Mesenchymal stem cell (in vitro differentiated cells and primary cell): ENCODE measurements at regions not wholly inside any gene's neighbourhood (a gene's known extent, or its start where the extent isn't known, plus 50 kb on each side); places are given as distances from the start of the nearest gene placed in this dataset.

Source experiments
- DNase-seq: peaks from one replicate; pipeline ENCODE4 v3.0.0-alpha.2; 2013
- H2AFZ ChIP-seq: one replicate; pipeline ENCODE4 v1.6.1; 2013; ENCODE audit warnings: low read depth, mild to moderate bottlenecking, control low read depth, inconsistent platforms, low read length, moderate library complexity
- H2AK5ac ChIP-seq: 2 replicates; pipeline ENCODE4 v1.6.1; 2013; ENCODE audit warnings: low read length, moderate library complexity, mild to moderate bottlenecking, inconsistent platforms; ENCODE audit not compliant: severe bottlenecking
- H2BK120ac ChIP-seq: one replicate; pipeline ENCODE4 v1.6.1; 2013; ENCODE audit warnings: low read depth, mild to moderate bottlenecking, inconsistent platforms, low read length, moderate library complexity
- H2BK12ac ChIP-seq, 2 experiments: one replicate each; pipeline ENCODE4 v1.6.1; 2013; ENCODE audit warnings: inconsistent platforms in 2 of 2, low read length in 2 of 2, mild to moderate bottlenecking in 2 of 2, moderate library complexity in 2 of 2, control low read depth in 1 of 2
- H2BK15ac ChIP-seq: one replicate; pipeline ENCODE4 v1.6.1; 2013; ENCODE audit warnings: mild to moderate bottlenecking, low read depth, inconsistent platforms; ENCODE audit not compliant: poor library complexity, severe bottlenecking
- H2BK5ac ChIP-seq: 2 replicates; pipeline ENCODE4 v1.6.1; 2013; ENCODE audit warnings: low read depth, mild to moderate bottlenecking, low read length, control low read depth, inconsistent platforms; ENCODE audit not compliant: poor library complexity, severe bottlenecking
- H3K14ac ChIP-seq, 2 experiments: one replicate each; pipeline ENCODE4 v1.6.1; 2013; ENCODE audit warnings: inconsistent platforms in 2 of 2, low read length in 2 of 2, control low read depth in 1 of 2, mild to moderate bottlenecking in 1 of 2, moderate library complexity in 1 of 2
- H3K18ac ChIP-seq, 2 experiments: one replicate each; pipeline ENCODE4 v1.6.1; 2013; ENCODE audit warnings: inconsistent platforms in 2 of 2, low read length in 2 of 2, control low read depth in 1 of 2, low read depth in 1 of 2, mild to moderate bottlenecking in 1 of 2
- H3K23ac ChIP-seq, 2 experiments: one replicate each; pipeline ENCODE4 v1.6.1; 2013; ENCODE audit warnings: inconsistent platforms in 2 of 2, low read length in 2 of 2, mild to moderate bottlenecking in 2 of 2, moderate library complexity in 2 of 2, control low read depth in 1 of 2
- H3K27ac ChIP-seq: 2 replicates; pipeline ENCODE4 v1.5.1; 2013; ENCODE audit warnings: mild to moderate bottlenecking, moderate library complexity, low read length, control low read depth, inconsistent platforms; ENCODE audit not compliant: poor library complexity, severe bottlenecking
- H3K27me3 ChIP-seq, 2 experiments: 2 replicates each; pipeline versions ENCODE4 v1.6.1 to v1.7.0; 2013; ENCODE audit warnings: low read length in 2 of 2, mild to moderate bottlenecking in 2 of 2, moderate library complexity in 2 of 2, control low read depth in 1 of 2, inconsistent platforms in 1 of 2; ENCODE audit not compliant: control insufficient read depth in 1 of 2, insufficient read depth in 1 of 2
- H3K36me3 ChIP-seq, 2 experiments: 2 replicates each; pipeline versions ENCODE4 v1.6.1 to v1.7.0; 2013; ENCODE audit warnings: low read length in 2 of 2, control low read depth in 1 of 2, inconsistent platforms in 1 of 2, low read depth in 1 of 2, mild to moderate bottlenecking in 1 of 2; ENCODE audit not compliant: insufficient read depth in 2 of 2, control insufficient read depth in 1 of 2
- H3K4ac ChIP-seq, 2 experiments: one replicate each; pipeline ENCODE4 v1.6.1; 2013; ENCODE audit warnings: inconsistent platforms in 2 of 2, low read length in 2 of 2, mild to moderate bottlenecking in 2 of 2, moderate library complexity in 2 of 2, control low read depth in 1 of 2, low read depth in 1 of 2
- H3K4me1 ChIP-seq: 2 replicates; pipeline ENCODE4 v1.6.1; 2013; ENCODE audit warnings: low read depth, low read length, control low read depth; ENCODE audit not compliant: control insufficient read depth, insufficient read depth
- H3K4me2 ChIP-seq: 2 replicates; pipeline ENCODE4 v1.6.1; 2013; ENCODE audit warnings: low read length, mild to moderate bottlenecking, inconsistent platforms; ENCODE audit not compliant: poor library complexity, severe bottlenecking
- H3K4me3 ChIP-seq, 2 experiments: 2 replicates each; pipeline versions ENCODE4 v1.5.1 to v1.7.0; 2013; ENCODE audit warnings: low read length in 2 of 2, mild to moderate bottlenecking in 2 of 2, control low read depth in 1 of 2, low read depth in 1 of 2; ENCODE audit not compliant: insufficient read depth in 1 of 2
- H3K79me1 ChIP-seq: replicated peaks from 2 replicates; pipeline ENCODE4 v1.6.1; 2013; ENCODE audit warnings: mild to moderate bottlenecking, control low read depth, low read length, inconsistent platforms; ENCODE audit not compliant: poor library complexity, severe bottlenecking
- H3K9ac ChIP-seq: 2 replicates; pipeline ENCODE4 v1.7.0; 2013; ENCODE audit warnings: mild to moderate bottlenecking, low read length, moderate library complexity
- H3K9me3 ChIP-seq: 2 replicates; pipeline ENCODE4 v1.7.0; 2013; ENCODE audit warnings: mild to moderate bottlenecking, low read length; ENCODE audit not compliant: control insufficient read depth
- H4K8ac ChIP-seq: one replicate; pipeline ENCODE4 v1.6.1; 2013; ENCODE audit warnings: inconsistent platforms, mild to moderate bottlenecking, low read length, moderate library complexity
- H4K91ac ChIP-seq: one replicate; pipeline ENCODE4 v1.6.1; 2013; ENCODE audit warnings: mild to moderate bottlenecking, low read length, inconsistent platforms
- WGBS: methylation state at CpG from one replicate; pipeline ENCODE4 v1.1.7; 2013; ENCODE audit warnings: mixed read lengths; 5-methylcytosine and 5-hydroxymethylcytosine counted together

DNA sequence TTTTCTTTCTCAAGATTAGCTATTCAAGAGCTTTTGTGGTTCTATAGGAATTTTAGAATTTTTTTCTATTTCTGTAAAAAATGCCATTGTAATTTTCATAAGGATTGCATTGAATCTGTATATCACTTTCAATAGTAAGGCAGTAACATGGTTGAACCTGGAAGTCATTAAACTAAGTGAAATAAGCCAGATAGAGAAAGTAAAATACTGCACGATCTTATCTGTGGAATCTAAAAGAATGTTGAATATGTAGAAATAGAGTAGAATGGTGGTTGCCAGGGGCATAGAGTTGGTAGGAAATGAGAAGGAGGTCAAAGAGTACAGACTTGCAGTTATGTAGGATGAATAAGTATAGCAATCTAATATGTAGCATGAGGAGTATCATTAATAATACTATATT is 1073.5 kb upstream of the LRRN3 start:
- H3K4me1 ChIP-seq, result no peaks in the 10 kb centered on the region
- H3K36me3 ChIP-seq, result no peaks in the 10 kb centered on the region
- H3K4ac ChIP-seq, result no peak overlapping the region
- no peak overlapping the region for H3K27ac ChIP-seq
- no peak overlapping the region for H3K14ac ChIP-seq
- no peak overlapping the region for H3K23ac ChIP-seq
- no peak overlapping the region for H4K8ac ChIP-seq
- H2BK5ac ChIP-seq, result no peak overlapping the region
- H2BK15ac ChIP-seq, result no peak overlapping the region
- no peak overlapping the region for H2AFZ ChIP-seq
- H3K9ac ChIP-seq, result no peak overlapping the region
- no peak overlapping the region for H2BK12ac ChIP-seq
- 89% methylated on average over 1 of the region's 1 CpG for WGBS
- no peak for DNase-seq
- H3K4me2 ChIP-seq, result no peak overlapping the region
- no peak overlapping the region for H2AK5ac ChIP-seq
- no peaks in the 10 kb centered on the region for H3K9me3 ChIP-seq
- H4K91ac ChIP-seq, result no peak overlapping the region
- H3K27me3 ChIP-seq, result no peaks in the 10 kb centered on the region
- no peak overlapping the region for H3K18ac ChIP-seq
- H3K79me1 ChIP-seq, result no peaks in the 10 kb centered on the region
- H2BK120ac ChIP-seq, result no peak overlapping the region
- H3K4me3 ChIP-seq, result no peak overlapping the region

DNA sequence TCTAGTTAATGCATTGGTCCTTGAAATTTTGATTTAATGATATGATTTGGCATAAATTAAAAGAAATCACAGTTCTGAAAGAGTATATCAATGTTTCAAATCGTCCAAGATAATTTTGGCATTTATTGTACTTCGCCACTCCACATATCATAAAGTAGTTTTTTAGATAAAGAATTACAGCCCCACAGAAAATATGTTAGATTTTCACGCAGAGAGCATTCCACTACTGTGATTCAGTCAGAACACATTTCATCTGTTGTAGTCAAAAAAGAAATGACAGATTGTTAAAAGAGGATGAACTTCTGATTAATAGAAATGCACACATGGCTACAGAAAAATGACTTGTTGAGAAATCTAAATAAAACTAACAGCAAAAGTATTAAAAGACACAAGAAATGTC is 1063.5 kb upstream of the LRRN3 start:
- Histone ChIP-seq H4K8ac (no peak overlapping the region), H2BK120ac (no peak overlapping the region), H3K4me1 (no peaks in the 10 kb centered on the region), H2BK12ac (no peak overlapping the region), H3K79me1 (no peaks in the 10 kb centered on the region), H2BK15ac (no peak overlapping the region), H3K23ac (no peak overlapping the region), H2AFZ (no peak overlapping the region), H3K14ac (no peak overlapping the region), H4K91ac (no peak overlapping the region), H2AK5ac (no peak overlapping the region), H3K9me3 (no peaks in the 10 kb centered on the region), H2BK5ac (no peak overlapping the region), H3K27ac (no peak overlapping the region), H3K4me2 (no peak overlapping the region), H3K18ac (no peak overlapping the region), H3K4me3 (no peak overlapping the region), H3K9ac (no peak overlapping the region), H3K4ac (no peak overlapping the region), H3K27me3 (no peaks in the 10 kb centered on the region), H3K36me3 (no peaks in the 10 kb centered on the region)
- WGBS, result 80% methylated on average over 1 of the region's 3 CpGs
- no peak for DNase-seq

DNA sequence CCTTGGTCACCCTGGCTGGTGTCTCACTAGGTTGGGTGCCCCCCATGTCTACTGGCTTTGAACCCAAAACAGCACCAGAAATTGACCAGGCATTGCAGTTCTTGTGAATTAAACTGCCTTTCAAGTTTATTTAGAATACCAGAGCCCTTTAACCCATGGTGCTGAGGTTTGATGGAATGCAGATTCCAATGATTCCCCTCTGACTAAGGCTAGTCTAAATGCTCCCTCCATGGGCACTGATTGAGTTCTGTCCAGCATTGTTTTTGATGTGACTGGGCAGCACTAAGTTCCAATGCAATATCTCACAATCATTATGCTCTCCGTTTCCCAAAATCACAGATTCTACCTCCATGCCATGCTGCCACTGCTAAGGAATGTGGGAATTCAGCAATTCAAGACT is 1047.4 kb upstream of the LRRN3 start:
- WGBS, result 100% methylated on average over 1 of the region's 1 CpG
- Histone ChIP-seq H3K36me3 (no peaks in the 10 kb centered on the region), H2BK5ac (no peak overlapping the region), H3K4me1 (no peaks in the 10 kb centered on the region), H3K14ac (no peak overlapping the region), H3K27ac (no peak overlapping the region), H3K23ac (no peak overlapping the region), H2BK15ac (no peak overlapping the region), H3K4me3 (no peak overlapping the region), H2AFZ (no peak overlapping the region), H3K18ac (no peak overlapping the region), H3K4ac (no peak overlapping the region), H3K9ac (no peak overlapping the region), H4K8ac (no peak overlapping the region), H2AK5ac (no peak overlapping the region), H3K79me1 (no peaks in the 10 kb centered on the region), H3K4me2 (no peak overlapping the region), H4K91ac (no peak overlapping the region), H2BK12ac (no peak overlapping the region), H3K27me3 (no peaks in the 10 kb centered on the region), H2BK120ac (no peak overlapping the region), H3K9me3 (peaks cover 15% of the 10 kb centered on the region)
- no peak for DNase-seq

DNA sequence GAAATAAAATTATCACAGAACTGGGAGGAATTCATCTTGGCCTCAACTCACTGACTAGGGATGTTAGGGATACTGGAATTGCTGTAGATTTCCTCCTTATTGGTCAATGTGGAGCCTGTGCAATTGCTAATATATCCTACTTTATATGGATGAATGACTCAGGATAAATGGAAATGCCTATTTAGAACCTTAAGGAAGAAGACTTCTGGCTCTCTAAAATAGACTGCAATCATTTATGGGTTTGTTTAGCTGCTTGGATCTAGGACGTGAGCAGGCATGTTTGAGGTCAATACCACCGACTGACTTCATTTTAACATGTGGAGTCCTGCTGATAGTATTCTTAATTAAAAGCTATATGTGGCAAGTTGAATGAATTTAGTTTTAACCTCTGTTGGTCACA is 1040.1 kb upstream of the LRRN3 start:
- Histone ChIP-seq H2BK15ac (no peak overlapping the region), H3K27ac (no peak overlapping the region), H2AFZ (no peak overlapping the region), H3K9ac (no peak overlapping the region), H3K79me1 (no peaks in the 10 kb centered on the region), H3K4me3 (no peak overlapping the region), H2BK5ac (no peak overlapping the region), H3K4me2 (no peak overlapping the region), H3K4me1 (no peaks in the 10 kb centered on the region), H2AK5ac (no peak overlapping the region), H3K18ac (no peak overlapping the region), H3K14ac (no peak overlapping the region), H4K8ac (no peak overlapping the region), H2BK12ac (no peak overlapping the region), H2BK120ac (no peak overlapping the region), H3K9me3 (peaks cover 8% of the 10 kb centered on the region), H3K27me3 (no peaks in the 10 kb centered on the region), H3K4ac (no peak overlapping the region), H4K91ac (no peak overlapping the region), H3K23ac (no peak overlapping the region), H3K36me3 (no peaks in the 10 kb centered on the region)
- no peak for DNase-seq
- WGBS, result 88% methylated on average over 2 of the region's 2 CpGs
